Fibroblast of villous mesenchyme (primary cell): ENCODE measurements at regions not wholly inside any gene's neighbourhood (a gene's known extent, or its start where the extent isn't known, plus 50 kb on each side); places are given as distances from the start of the nearest gene placed in this dataset.

Experiments
- DNase-seq: peaks from one replicate; pipeline ENCODE4 v3.0.0-alpha.2; 2010; ENCODE audit warnings: low read depth
- H3K4me3 ChIP-seq: 2 replicates; pipeline ENCODE4 v1.5.1; 2011; ENCODE audit warnings: low read depth, mild to moderate bottlenecking, low read length
- TF ChIP-seq, protein P1 (sequence below): IDR thresholded peaks from 2 replicates; pipeline ENCODE4 v1.5.1; 2012; ENCODE audit warnings: low read depth, mild to moderate bottlenecking, low read length; ENCODE audit not compliant: insufficient read depth

DNA sequence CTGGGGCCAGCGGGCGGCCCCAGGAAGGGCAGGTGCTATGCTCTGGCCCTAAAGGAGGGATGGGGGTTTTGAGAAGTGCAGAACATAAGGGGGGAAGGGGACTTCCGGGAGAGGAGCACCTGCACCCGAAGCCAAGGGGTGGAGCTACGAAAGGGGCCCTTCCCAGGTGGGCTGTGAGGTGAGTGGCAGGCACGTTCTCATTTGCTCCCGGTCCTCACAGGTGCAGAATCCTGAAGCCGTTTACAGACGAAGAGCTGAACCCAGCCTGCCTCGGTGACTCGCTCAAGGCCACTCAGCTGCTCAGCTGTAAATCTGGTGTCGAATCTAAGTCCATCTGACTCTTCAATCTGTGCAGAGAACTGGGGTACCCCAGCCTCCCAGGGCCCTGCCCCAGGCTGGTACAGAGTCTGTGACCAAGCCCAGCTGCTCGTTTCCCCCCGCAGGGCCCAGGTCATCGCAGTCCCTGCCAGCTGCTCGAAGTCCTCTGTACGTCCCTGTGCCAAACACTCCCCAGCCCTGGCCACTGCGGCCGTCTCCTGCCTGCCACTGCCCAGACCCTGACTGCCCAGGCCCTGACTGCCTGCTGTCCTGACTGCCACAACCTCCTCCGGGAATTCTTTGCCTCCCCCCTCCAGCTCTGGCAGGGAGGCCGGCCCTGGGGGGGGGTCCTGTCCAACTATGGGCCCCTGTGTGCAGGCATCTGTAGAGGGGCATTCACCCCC, 53.8 kb upstream of the RXRA start:
- H3K4me3 ChIP-seq = no peak overlapping the region
- TF ChIP-seq, protein P1, sequence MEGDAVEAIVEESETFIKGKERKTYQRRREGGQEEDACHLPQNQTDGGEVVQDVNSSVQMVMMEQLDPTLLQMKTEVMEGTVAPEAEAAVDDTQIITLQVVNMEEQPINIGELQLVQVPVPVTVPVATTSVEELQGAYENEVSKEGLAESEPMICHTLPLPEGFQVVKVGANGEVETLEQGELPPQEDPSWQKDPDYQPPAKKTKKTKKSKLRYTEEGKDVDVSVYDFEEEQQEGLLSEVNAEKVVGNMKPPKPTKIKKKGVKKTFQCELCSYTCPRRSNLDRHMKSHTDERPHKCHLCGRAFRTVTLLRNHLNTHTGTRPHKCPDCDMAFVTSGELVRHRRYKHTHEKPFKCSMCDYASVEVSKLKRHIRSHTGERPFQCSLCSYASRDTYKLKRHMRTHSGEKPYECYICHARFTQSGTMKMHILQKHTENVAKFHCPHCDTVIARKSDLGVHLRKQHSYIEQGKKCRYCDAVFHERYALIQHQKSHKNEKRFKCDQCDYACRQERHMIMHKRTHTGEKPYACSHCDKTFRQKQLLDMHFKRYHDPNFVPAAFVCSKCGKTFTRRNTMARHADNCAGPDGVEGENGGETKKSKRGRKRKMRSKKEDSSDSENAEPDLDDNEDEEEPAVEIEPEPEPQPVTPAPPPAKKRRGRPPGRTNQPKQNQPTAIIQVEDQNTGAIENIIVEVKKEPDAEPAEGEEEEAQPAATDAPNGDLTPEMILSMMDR = no peak
- no peak for DNase-seq

DNA sequence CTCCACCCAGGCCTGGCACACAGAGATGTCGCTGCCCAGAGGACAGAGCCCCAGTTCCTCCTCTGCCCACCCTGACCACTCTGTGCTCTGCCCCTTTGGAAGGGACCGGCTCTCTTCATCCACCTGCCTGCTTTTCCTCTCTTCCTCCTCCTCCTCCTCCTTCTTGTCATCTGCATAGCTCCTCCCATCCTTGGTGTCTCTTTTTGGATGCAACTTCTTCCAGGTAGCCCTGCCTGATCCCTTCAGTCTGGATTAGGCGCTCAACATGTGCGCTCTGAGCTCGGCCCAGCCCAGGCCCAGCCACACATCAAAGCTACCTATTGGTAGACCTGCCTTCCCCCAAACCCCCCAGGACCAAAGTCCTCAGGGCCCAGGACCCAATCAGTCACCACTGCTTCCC, 52.6 kb upstream of the RXRA start:
- TF ChIP-seq, protein P1 = no peak
- H3K4me3 ChIP-seq = no peak overlapping the region
- no peak for DNase-seq

- no peak for DNase-seq
- H3K4me3 ChIP-seq = no peak overlapping the region
- TF ChIP-seq, protein P1 = no peak
Observed at GRCh38 chr9:134275375-134275774, 50.9 kb upstream of the RXRA start.

DNA sequence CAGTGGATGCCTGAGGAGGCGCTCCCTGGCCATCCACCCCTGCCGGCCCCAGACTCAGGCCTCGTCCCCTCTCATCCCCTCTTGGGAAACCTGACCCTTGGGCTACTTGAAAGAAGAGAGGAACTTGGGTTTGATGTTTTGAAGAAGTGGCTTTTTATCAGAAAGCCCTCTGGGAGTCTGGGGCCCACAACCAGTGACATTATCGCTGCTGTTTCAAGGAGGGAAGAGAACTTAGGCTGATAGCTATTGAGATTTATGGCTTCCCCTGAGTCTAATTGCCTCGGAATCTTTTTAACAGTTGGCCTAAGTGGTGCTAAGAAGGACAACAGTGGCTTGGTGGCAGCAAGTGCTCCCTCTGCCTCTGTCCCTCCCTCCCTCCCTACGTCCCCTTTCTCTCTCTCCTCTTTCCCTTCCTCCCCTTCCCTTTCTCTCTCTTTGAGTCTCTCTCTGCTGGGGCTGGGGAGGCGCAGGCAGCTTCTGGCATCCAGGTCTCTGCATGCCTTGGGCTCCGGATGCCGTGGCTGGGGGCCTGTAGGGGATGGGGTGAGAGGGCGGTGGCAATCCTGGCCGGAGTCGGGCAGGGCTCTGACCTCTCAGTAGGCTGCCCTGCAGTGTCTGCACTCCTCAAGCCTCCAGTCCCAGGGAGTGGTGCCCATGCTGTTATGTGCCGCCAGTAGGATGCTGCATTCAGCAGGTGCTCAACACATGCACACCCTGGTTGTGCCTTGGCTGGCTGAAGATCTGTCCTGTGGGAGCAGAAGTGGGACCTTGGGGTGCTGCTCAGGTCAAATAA, 49.6 kb upstream of the RXRA start:
- H3K4me3 ChIP-seq = no peak overlapping the region
- no peak for DNase-seq
- TF ChIP-seq, protein P1 = no peak
